HUES48 (cell line): ENCODE measurements at regions not wholly inside any gene's neighbourhood (a gene's known extent, or its start where the extent isn't known, plus 50 kb on each side); places are given as distances from the start of the nearest gene placed in this dataset.

Experiments used
- H3K27ac ChIP-seq: one replicate; pipeline ENCODE4 v1.7.0; 2013; ENCODE audit warnings: low read depth, low read length, inconsistent platforms
- H3K27me3 ChIP-seq: 2 replicates; pipeline ENCODE4 v1.6.1; 2013; ENCODE audit warnings: mild to moderate bottlenecking, low read length; ENCODE audit not compliant: control insufficient read depth, insufficient read depth
- H3K36me3 ChIP-seq: 2 replicates; pipeline ENCODE4 v1.6.1; 2013; ENCODE audit warnings: low read length; ENCODE audit not compliant: control insufficient read depth, insufficient read depth
- H3K4me1 ChIP-seq: 2 replicates; pipeline ENCODE4 v1.6.1; 2013; ENCODE audit warnings: mild to moderate bottlenecking, low read length; ENCODE audit not compliant: control insufficient read depth, insufficient read depth
- H3K4me3 ChIP-seq: 2 replicates; pipeline ENCODE4 v1.5.1; 2013; ENCODE audit warnings: mild to moderate bottlenecking, low read depth, low read length
- H3K9ac ChIP-seq: 2 replicates; pipeline ENCODE4 v1.6.1; 2013; ENCODE audit warnings: mild to moderate bottlenecking, low read depth, low read length, moderate library complexity
- H3K9me3 ChIP-seq: 2 replicates; pipeline ENCODE4 v1.6.1; 2013; ENCODE audit warnings: low read length; ENCODE audit not compliant: control insufficient read depth, insufficient read depth

GRCh38 chr4:104766676-104767075, 272.0 kb upstream of the CXXC4 start:
- no peaks in the 10 kb centered on the region for H3K4me1 ChIP-seq
- no peaks in the 10 kb centered on the region for H3K36me3 ChIP-seq
- H3K9me3 ChIP-seq = no peaks in the 10 kb centered on the region
- peaks cover 20% of the 10 kb centered on the region for H3K27me3 ChIP-seq
- H3K9ac ChIP-seq = no peak overlapping the region
- H3K4me3 ChIP-seq = no peak overlapping the region
- no peak overlapping the region for H3K27ac ChIP-seq

- H3K9me3 ChIP-seq = no peaks in the 10 kb centered on the region
- H3K27ac ChIP-seq = no peak overlapping the region
- H3K9ac ChIP-seq = no peak overlapping the region
- no peaks in the 10 kb centered on the region for H3K36me3 ChIP-seq
- no peak overlapping the region for H3K4me3 ChIP-seq
- peaks cover 30% of the 10 kb centered on the region for H3K27me3 ChIP-seq
- no peaks in the 10 kb centered on the region for H3K4me1 ChIP-seq
These were observed 278.2 kb upstream of the CXXC4 start for GRCh38 chr4:104772849-104773248.

GRCh38 chr4:104795264-104795939, 300.7 kb upstream of the CXXC4 start:
- no peaks in the 10 kb centered on the region for H3K27me3 ChIP-seq
- H3K4me3 ChIP-seq = no peak overlapping the region
- H3K9ac ChIP-seq = no peak overlapping the region
- H3K4me1 ChIP-seq = no peaks in the 10 kb centered on the region
- no peak overlapping the region for H3K27ac ChIP-seq
- H3K36me3 ChIP-seq = no peaks in the 10 kb centered on the region
- no peaks in the 10 kb centered on the region for H3K9me3 ChIP-seq

- Histone ChIP-seq H3K4me1 (no peaks in the 10 kb centered on the region), H3K27me3 (no peaks in the 10 kb centered on the region), H3K36me3 (no peaks in the 10 kb centered on the region), H3K9ac (no peak overlapping the region), H3K4me3 (no peak overlapping the region), H3K27ac (no peak overlapping the region), H3K9me3 (no peaks in the 10 kb centered on the region)
These were observed 317.0 kb upstream of the CXXC4 start for GRCh38 chr4:104811727-104812126.

- Histone ChIP-seq H3K4me1 (no peaks in the 10 kb centered on the region), H3K4me3 (no peak overlapping the region), H3K27me3 (no peaks in the 10 kb centered on the region), H3K9me3 (no peaks in the 10 kb centered on the region), H3K27ac (no peak overlapping the region), H3K36me3 (no peaks in the 10 kb centered on the region), H3K9ac (no peak overlapping the region)
These were observed 321.0 kb upstream of the CXXC4 start for GRCh38 chr4:104815665-104816064.

GRCh38 chr4:104818579-104818978, 323.9 kb upstream of the CXXC4 start:
- Histone ChIP-seq H3K27ac (no peak overlapping the region), H3K9ac (no peak overlapping the region), H3K9me3 (no peaks in the 10 kb centered on the region), H3K4me1 (no peaks in the 10 kb centered on the region), H3K4me3 (no peak overlapping the region), H3K27me3 (no peaks in the 10 kb centered on the region), H3K36me3 (no peaks in the 10 kb centered on the region)

- no peak overlapping the region for H3K9ac ChIP-seq
- no peak overlapping the region for H3K27ac ChIP-seq
- no peaks in the 10 kb centered on the region for H3K36me3 ChIP-seq
- H3K4me3 ChIP-seq = no peak overlapping the region
- H3K4me1 ChIP-seq = no peaks in the 10 kb centered on the region
- H3K9me3 ChIP-seq = no peaks in the 10 kb centered on the region
- H3K27me3 ChIP-seq = no peaks in the 10 kb centered on the region
These were observed 320.5 kb upstream of the TET2 start for GRCh38 chr4:104826171-104826570.

- no peak overlapping the region for H3K27ac ChIP-seq
- no peaks in the 10 kb centered on the region for H3K9me3 ChIP-seq
- H3K9ac ChIP-seq = no peak overlapping the region
- no peaks in the 10 kb centered on the region for H3K4me1 ChIP-seq
- H3K36me3 ChIP-seq = no peaks in the 10 kb centered on the region
- H3K27me3 ChIP-seq = no peaks in the 10 kb centered on the region
- H3K4me3 ChIP-seq = no peak overlapping the region
These were observed 316.9 kb upstream of the TET2 start for GRCh38 chr4:104829761-104830160.

GRCh38 chr4:104848597-104849225, 298.0 kb upstream of the TET2 start:
- H3K9ac ChIP-seq = no peak overlapping the region
- H3K4me1 ChIP-seq = peaks cover 6% of the 10 kb centered on the region; the same call in 1 of the 2 replicates
- H3K9me3 ChIP-seq = no peaks in the 10 kb centered on the region
- no peaks in the 10 kb centered on the region for H3K36me3 ChIP-seq
- H3K4me3 ChIP-seq = no peak overlapping the region
- H3K27me3 ChIP-seq = no peaks in the 10 kb centered on the region
- no peak overlapping the region for H3K27ac ChIP-seq

GRCh38 chr4:104859601-104860237, 287.0 kb upstream of the TET2 start:
- Histone ChIP-seq H3K4me1 (peaks cover 14% of the 10 kb centered on the region), H3K27me3 (no peaks in the 10 kb centered on the region), H3K9me3 (no peaks in the 10 kb centered on the region), H3K9ac (no peak overlapping the region), H3K36me3 (no peaks in the 10 kb centered on the region), H3K4me3 (no peak overlapping the region), H3K27ac (no peak overlapping the region)
